K562 (cell line): ENCODE measurements at regions not wholly inside any gene's neighbourhood (a gene's known extent, or its start where the extent isn't known, plus 50 kb on each side); places are given as distances from the start of the nearest gene placed in this dataset.

Experiments
- ATAC-seq: fragments of 200-7000 bp; cut with Tn5 transposase; 3 replicates; pipeline ENCODE4 v1.9.1; 2020; ENCODE audit warnings: moderate library complexity
- BruUV-seq: library from RNA; stranded (reverse); fragments of 400-500 nt; replicated peaks from 2 replicates; lab custom pipeline; 2021; lab: Mats Ljungman, UMichigan
- CTCF ChIA-PET: fragments of 300-600 bp; formaldehyde crosslinking; extraction: SDS; loops from one replicate; lab custom pipeline; 2021; ENCODE audit warnings: low intra/inter-chr PET ratio; lab: Yijun Ruan, JAX
- POLR2A ChIA-PET: fragments of 300-600, 350-650 bp; sonication (Branson Sonifier 250); formaldehyde crosslinking; extraction: SDS; loops from one replicate; lab custom pipeline; 2021; ENCODE audit warnings: antibody characterized with exemption, inconsistent platforms; lab: Yijun Ruan, JAX
- DNase-seq, 4 experiments: peaks; one replicate each; pipeline versions ENCODE4 v3.0.0 to v3.0.0-alpha.2; 2011 to 2018; ENCODE audit warnings: low spot score in 3 of 4, mixed read lengths in 3 of 4; ENCODE audit errors: extremely low read depth in 1 of 4
- FAIRE-seq: peaks from 2 replicates; lab custom pipeline; 2011; peaks lifted over from hg19 to GRCh38; lab: Jason Lieb, UNC
- H2AFZ ChIP-seq: 2 replicates; pipeline ENCODE4 v1.6.0; 2011; ENCODE audit warnings: low read depth, low read length, control low read depth, inconsistent platforms
- H3K27ac ChIP-seq: fragments of 200-600 bp; 3 replicates; pipeline ENCODE4 v1.8.0; 2011; ENCODE audit warnings: low read depth, mild to moderate bottlenecking, control low read depth, inconsistent platforms, low read length, moderate library complexity, mixed read lengths; ENCODE audit errors: extremely low read depth
- H3K27me3 ChIP-seq, 2 experiments: fragments of 300-600 bp in 1 of 2; 2 replicates in 1 of 2; 3 replicates in 1 of 2; pipeline versions ENCODE4 v1.6.0 to v1.8.0; 2011; ENCODE audit warnings: inconsistent platforms in 2 of 2, low read length in 2 of 2, mild to moderate bottlenecking in 1 of 2, mixed read lengths in 1 of 2, moderate library complexity in 1 of 2; ENCODE audit not compliant: control insufficient read depth in 2 of 2, insufficient read depth in 2 of 2
- H3K36me3 ChIP-seq: fragments of 300-600 bp; 3 replicates; pipeline ENCODE4 v1.8.0; 2011; ENCODE audit warnings: mild to moderate bottlenecking, low read length, inconsistent platforms; ENCODE audit not compliant: control insufficient read depth, insufficient read depth
- H3K4me1 ChIP-seq, 2 experiments: fragments of 200-600 bp in 1 of 2; replicated peaks in 1 of 2; 2 replicates in 1 of 2; 3 replicates in 1 of 2; pipeline versions ENCODE4 v1.5.1 to v1.8.0; 2011; ENCODE audit warnings: inconsistent platforms in 2 of 2, low read length in 2 of 2, mild to moderate bottlenecking in 1 of 2, mixed read lengths in 1 of 2, moderate library complexity in 1 of 2; ENCODE audit not compliant: control insufficient read depth in 2 of 2, insufficient read depth in 2 of 2
- H3K4me2 ChIP-seq: 2 replicates; pipeline ENCODE4 v1.6.1; 2011; ENCODE audit warnings: low read length, control low read depth, inconsistent platforms, mixed read lengths; ENCODE audit not compliant: insufficient read depth
- H3K4me3 ChIP-seq: fragments of 200-600 bp; sonication (generic), shearing (Covaris generic); 2 replicates; pipeline ENCODE4 v1.5.1; 2016; ENCODE audit warnings: control low read depth, inconsistent platforms
- H3K79me2 ChIP-seq: fragments of 200-600 bp; 3 replicates; pipeline ENCODE4 v1.8.0; 2011; ENCODE audit warnings: low read length, inconsistent platforms; ENCODE audit not compliant: control insufficient read depth, insufficient read depth
- H3K9ac ChIP-seq, 2 experiments: 2 replicates each; pipeline versions ENCODE4 v1.6.0 to v1.6.1; 2011; ENCODE audit warnings: low read depth in 2 of 2, low read length in 2 of 2, control low read depth in 1 of 2, inconsistent platforms in 1 of 2, mild to moderate bottlenecking in 1 of 2, mixed read lengths in 1 of 2; ENCODE audit not compliant: insufficient read depth in 1 of 2
- H3K9me1 ChIP-seq: one replicate; pipeline ENCODE4 v1.6.0; 2011; ENCODE audit warnings: inconsistent platforms, mild to moderate bottlenecking, low read length, moderate library complexity; ENCODE audit not compliant: control insufficient read depth, insufficient read depth
- H3K9me3 ChIP-seq: replicated peaks from 2 replicates; pipeline ENCODE4 v1.5.1; 2011; ENCODE audit warnings: low read depth, low read length, inconsistent platforms; ENCODE audit not compliant: control insufficient read depth, insufficient read depth
- H4K20me1 ChIP-seq: replicated peaks from 2 replicates; pipeline ENCODE4 v1.6.1; 2011; ENCODE audit warnings: low read length, inconsistent platforms, mixed read lengths; ENCODE audit not compliant: control insufficient read depth, insufficient read depth
- AFF1 ChIP-seq, 2 experiments: fragments of 450-650 bp; IDR thresholded peaks; 2 replicates each; pipeline ENCODE4 v1.6.1; 2018; ENCODE audit warnings: mild to moderate bottlenecking in 2 of 2, low read depth in 1 of 2; ENCODE audit not compliant: partially characterized antibody in 2 of 2
- ELF2 ChIP-seq: fragments of 250-450 bp; sonication (Bioruptor Pico); IDR thresholded peaks from 2 replicates; pipeline ENCODE4 v1.5.0; 2021; ENCODE audit warnings: mild to moderate bottlenecking
- FOS ChIP-seq: IDR thresholded peaks from 3 replicates; pipeline ENCODE4 v1.6.1; 2011; ENCODE audit not compliant: insufficient read length; ENCODE audit errors: extremely low read depth
- HNRNPUL1 ChIP-seq: fragments of 200-400 bp; formaldehyde crosslinking; IDR thresholded peaks from 2 replicates; pipeline ENCODE4 v1.6.1; 2017; ENCODE audit warnings: low read length
- HOXB6 ChIP-seq: fragments of 250-450 bp; sonication (Bioruptor Pico); IDR thresholded peaks from 2 replicates; pipeline ENCODE4 v1.5.1; 2022; ENCODE audit warnings: mild to moderate bottlenecking, borderline replicate concordance
- KDM4B ChIP-seq, 2 experiments: fragments of 450-650 bp in 1 of 2; sonication (generic) in 1 of 2; IDR thresholded peaks; 2 replicates each; pipeline ENCODE4 v1.6.1; 2016 to 2017; ENCODE audit warnings: borderline replicate concordance in 2 of 2, antibody characterized with exemption in 1 of 2, low read depth in 1 of 2, mild to moderate bottlenecking in 1 of 2
- SAFB ChIP-seq: fragments of 200-400 bp; formaldehyde crosslinking; IDR thresholded peaks from 2 replicates; pipeline ENCODE4 v1.6.1; 2017; ENCODE audit warnings: low read depth, low read length, borderline replicate concordance
- TCF7 ChIP-seq: sonication (generic); IDR thresholded peaks from 2 replicates; pipeline ENCODE4 v1.6.1; 2016; ENCODE audit warnings: antibody characterized with exemption, borderline replicate concordance
- THRAP3 ChIP-seq: fragments of 450-650 bp; IDR thresholded peaks from 2 replicates; pipeline ENCODE4 v1.6.1; 2016; ENCODE audit warnings: mild to moderate bottlenecking, inconsistent platforms, borderline replicate concordance
- XRCC3 ChIP-seq: fragments of 450-650 bp; IDR thresholded peaks from 2 replicates; pipeline ENCODE4 v1.6.1; 2017; ENCODE audit warnings: mild to moderate bottlenecking, moderate library complexity
- ZNF212 ChIP-seq: fragments of 450-650 bp; formaldehyde crosslinking; IDR thresholded peaks from 2 replicates; pipeline ENCODE4 v1.4.0; 2020; ENCODE audit warnings: mild to moderate bottlenecking
- ZNF76 ChIP-seq: fragments of 250-450 bp; sonication (Bioruptor Pico); IDR thresholded peaks from 2 replicates; pipeline ENCODE4 v1.4.0; 2020; ENCODE audit warnings: mild to moderate bottlenecking, moderate library complexity, borderline replicate concordance
- in situ Hi-C: fragments of 300-500 bp; cut with MboI; formaldehyde crosslinking; loops from 4 replicates; pipeline ENCODE4 v1.15.0; 2018; ENCODE audit warnings: inconsistent platforms, mixed read lengths
- intact Hi-C: fragments of 100-400 bp; cut with micrococcal nuclease; formaldehyde crosslinking; loops from 2 replicates; pipeline ENCODE4 v1.14.2; 2022
- TF ChIP-seq, protein P1 (sequence below), 2 experiments: fragments of 450-650 bp; IDR thresholded peaks; 2 replicates each; pipeline ENCODE4 v1.6.1; 2016

DNA sequence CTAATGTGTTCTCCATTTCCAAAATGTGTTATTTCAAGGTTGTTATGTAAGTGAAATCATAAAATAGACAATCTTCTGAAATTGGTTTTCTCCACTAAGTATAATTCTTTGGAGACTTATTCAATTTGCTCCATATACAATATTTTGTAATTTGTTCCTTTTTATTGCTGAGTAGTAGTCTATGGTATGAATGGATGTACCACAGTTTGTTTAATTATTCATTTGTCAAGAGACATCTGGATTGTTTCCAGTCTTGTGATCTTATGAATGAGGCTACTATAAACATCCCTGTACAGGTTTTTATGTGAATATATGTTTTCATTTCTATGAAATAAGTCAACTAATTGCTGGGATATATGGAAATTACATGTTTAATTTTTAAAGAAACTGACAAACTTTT lies 652.6 kb upstream of the PLXNA2 start:
- no peak overlapping the region for H3K27ac ChIP-seq
- intact Hi-C loops: no loop called here
- CTCF ChIA-PET: no interaction called here
- H3K4me1 ChIP-seq: no peaks in the 10 kb centered on the region
- no peak overlapping the region for H3K4me2 ChIP-seq
- no peaks in the 10 kb centered on the region for H3K9me3 ChIP-seq
- BruUV-seq: no TSS peak
- H4K20me1 ChIP-seq: no peaks in the 10 kb centered on the region
- H3K9ac ChIP-seq: no peak overlapping the region
- ATAC-seq (no peak), FAIRE-seq (no peak), DNase-seq (no peak)
- H2AFZ ChIP-seq: no peak overlapping the region
- no peaks in the 10 kb centered on the region for H3K36me3 ChIP-seq
- H3K4me3 ChIP-seq: no peak overlapping the region
- H3K9me1 ChIP-seq: no peaks in the 10 kb centered on the region
- H3K79me2 ChIP-seq: no peaks in the 10 kb centered on the region
- in situ Hi-C loops: no loop called here
- TF ChIP-seq THRAP3 (no peak), SAFB (no peak), ZNF76 (CRISPR knock-in tag) (no peak), AFF1 (IDR thresholded peaks at IDR 0.05; ENCODE audit: low read depth in 1 of 2, partially characterized antibody in 2 of 2) (no peak), XRCC3 (no peak), ELF2 (CRISPR knock-in tag) (no peak), TCF7 (no peak), HOXB6 (CRISPR knock-in tag) (no peak), KDM4B (IDR thresholded peaks at IDR 0.05; ENCODE audit: borderline replicate concordance in 2 of 2, low read depth in 1 of 2) (no peak), FOS (no peak), ZNF212 (CRISPR knock-in tag) (no peak), HNRNPUL1 (no peak)
- TF ChIP-seq, protein P1, sequence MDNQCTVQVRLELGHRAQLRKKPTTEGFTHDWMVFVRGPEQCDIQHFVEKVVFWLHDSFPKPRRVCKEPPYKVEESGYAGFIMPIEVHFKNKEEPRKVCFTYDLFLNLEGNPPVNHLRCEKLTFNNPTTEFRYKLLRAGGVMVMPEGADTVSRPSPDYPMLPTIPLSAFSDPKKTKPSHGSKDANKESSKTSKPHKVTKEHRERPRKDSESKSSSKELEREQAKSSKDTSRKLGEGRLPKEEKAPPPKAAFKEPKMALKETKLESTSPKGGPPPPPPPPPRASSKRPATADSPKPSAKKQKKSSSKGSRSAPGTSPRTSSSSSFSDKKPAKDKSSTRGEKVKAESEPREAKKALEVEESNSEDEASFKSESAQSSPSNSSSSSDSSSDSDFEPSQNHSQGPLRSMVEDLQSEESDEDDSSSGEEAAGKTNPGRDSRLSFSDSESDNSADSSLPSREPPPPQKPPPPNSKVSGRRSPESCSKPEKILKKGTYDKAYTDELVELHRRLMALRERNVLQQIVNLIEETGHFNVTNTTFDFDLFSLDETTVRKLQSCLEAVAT (IDR thresholded peaks at IDR 0.05): no peak
- POLR2A ChIA-PET: no interaction called here
- no peaks in the 10 kb centered on the region for H3K27me3 ChIP-seq
